OCI-LY7 (cell line): ENCODE measurements at regions not wholly inside any gene's neighbourhood (a gene's known extent, or its start where the extent isn't known, plus 50 kb on each side); places are given as distances from the start of the nearest gene placed in this dataset.

Experiments used
- BruUV-seq: library from RNA; stranded (reverse); fragments of 400-500 nt; replicated peaks from 2 replicates; lab custom pipeline; 2021; lab: Mats Ljungman, UMichigan
- CTCF ChIA-PET: fragments of 300-600 bp; sonication (Branson Sonifier 250); formaldehyde crosslinking; loops from one replicate; lab custom pipeline; 2022; ENCODE audit warnings: antibody characterized with exemption; ENCODE audit not compliant: unreplicated experiment; lab: Charles Lee
- POLR2A ChIA-PET: fragments of 300-600 bp; sonication (Branson Sonifier 250); formaldehyde crosslinking; loops from one replicate; lab custom pipeline; 2022; ENCODE audit warnings: antibody characterized with exemption; lab: Charles Lee
- DNase-seq: peaks from one replicate; pipeline ENCODE4 v3.0.0-alpha.2; 2015; ENCODE audit warnings: low spot score
- H2AFZ ChIP-seq: fragments of 200-600 bp; sonication (generic), shearing (Covaris generic); 2 replicates; pipeline ENCODE4 v1.6.1; 2014; ENCODE audit warnings: mild to moderate bottlenecking, antibody characterized with exemption, low read length, moderate library complexity
- H3K27ac ChIP-seq: fragments of 200-600 bp; sonication (generic); 2 replicates; pipeline ENCODE4 v1.5.1; 2014; ENCODE audit warnings: mixed run types, low read depth, mild to moderate bottlenecking, moderate library complexity, low read length, inconsistent platforms; ENCODE audit not compliant: poor library complexity, severe bottlenecking
- H3K36me3 ChIP-seq: fragments of 200-600 bp; sonication (generic); 2 replicates; pipeline ENCODE4 v1.6.1; 2014; ENCODE audit warnings: mild to moderate bottlenecking, antibody characterized with exemption, low read length, moderate library complexity, mixed read lengths; ENCODE audit not compliant: insufficient read depth
- H3K4me1 ChIP-seq: fragments of 200-600 bp; sonication (generic); 2 replicates; pipeline ENCODE4 v1.5.1; 2014; ENCODE audit warnings: mild to moderate bottlenecking, low read length; ENCODE audit not compliant: insufficient read depth, poor library complexity, severe bottlenecking
- H3K4me2 ChIP-seq: fragments of 200-600 bp; sonication (generic); 2 replicates; pipeline ENCODE4 v1.6.1; 2014; ENCODE audit warnings: mild to moderate bottlenecking, low read length
- H3K4me3 ChIP-seq: fragments of 200-600 bp; sonication (generic); 2 replicates; pipeline ENCODE4 v1.5.1; 2014; ENCODE audit warnings: mild to moderate bottlenecking, low read depth, low read length; ENCODE audit not compliant: poor library complexity, severe bottlenecking
- H3K79me2 ChIP-seq: fragments of 200-600 bp; sonication (generic); 2 replicates; pipeline ENCODE4 v1.6.1; 2016; ENCODE audit warnings: low read depth, mild to moderate bottlenecking, low read length, moderate library complexity, mixed read lengths; ENCODE audit not compliant: insufficient read depth
- H3K9me2 ChIP-seq: fragments of 200-600 bp; sonication (generic); 2 replicates; pipeline ENCODE4 v1.6.1; 2016; ENCODE audit warnings: mild to moderate bottlenecking, low read length, mixed read lengths; ENCODE audit not compliant: insufficient read depth
- H3K9me3 ChIP-seq: fragments of 200-600 bp; sonication (generic); 2 replicates; pipeline ENCODE4 v1.6.1; 2014; ENCODE audit warnings: mild to moderate bottlenecking, mixed run types, low read length, mixed read lengths
- H4K20me1 ChIP-seq: fragments of 200-600 bp; sonication (generic); 2 replicates; pipeline ENCODE4 v1.6.1; 2014; ENCODE audit warnings: mild to moderate bottlenecking, antibody characterized with exemption, low read length, moderate library complexity, mixed read lengths; ENCODE audit not compliant: insufficient read depth
- EZH2phosphoT487 ChIP-seq: fragments of 200-600 bp; sonication (generic); IDR thresholded peaks from 2 replicates; pipeline ENCODE4 v1.6.1; 2018; ENCODE audit warnings: low read depth, borderline replicate concordance, mild to moderate bottlenecking, mixed run types, antibody characterized with exemption, low read length, moderate library complexity, mixed read lengths
- intact Hi-C: fragments of 100-400 bp; cut with micrococcal nuclease; formaldehyde crosslinking; loops from one replicate; pipeline ENCODE4 v1.10.0; 2022; ENCODE audit not compliant: unreplicated experiment
- TF ChIP-seq, protein P1 (sequence below): fragments of 200-600 bp; sonication (generic); conservative IDR thresholded peaks from 2 replicates; pipeline ENCODE4 v1.5.1; 2014; ENCODE audit warnings: mild to moderate bottlenecking, antibody characterized with exemption, low read length, moderate library complexity, mixed read lengths

DNA sequence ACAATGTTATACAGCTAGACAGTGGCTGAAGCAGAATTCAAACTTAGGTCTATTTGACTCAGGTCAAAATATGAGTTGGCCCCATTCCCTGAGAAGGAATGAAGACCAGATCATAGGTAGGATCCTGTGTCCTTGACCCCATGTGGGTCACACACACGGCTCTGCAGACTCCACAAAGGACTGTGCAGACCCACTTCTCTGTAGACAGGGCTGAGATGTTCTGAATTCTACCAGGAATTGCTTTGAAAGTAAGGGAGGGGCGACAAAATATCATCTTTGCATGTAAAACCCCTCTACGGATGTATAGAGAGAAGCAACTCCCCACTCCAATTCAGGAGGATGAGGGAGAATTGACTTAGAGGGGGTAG lies 62.3 kb upstream of the CTIF start:
- no peaks in the 10 kb centered on the region for H3K9me2 ChIP-seq
- H2AFZ ChIP-seq: no peak overlapping the region
- no peaks in the 10 kb centered on the region for H3K36me3 ChIP-seq
- no peaks in the 10 kb centered on the region for H3K79me2 ChIP-seq
- TF ChIP-seq EZH2phosphoT487: no peak
- TF ChIP-seq, protein P1, sequence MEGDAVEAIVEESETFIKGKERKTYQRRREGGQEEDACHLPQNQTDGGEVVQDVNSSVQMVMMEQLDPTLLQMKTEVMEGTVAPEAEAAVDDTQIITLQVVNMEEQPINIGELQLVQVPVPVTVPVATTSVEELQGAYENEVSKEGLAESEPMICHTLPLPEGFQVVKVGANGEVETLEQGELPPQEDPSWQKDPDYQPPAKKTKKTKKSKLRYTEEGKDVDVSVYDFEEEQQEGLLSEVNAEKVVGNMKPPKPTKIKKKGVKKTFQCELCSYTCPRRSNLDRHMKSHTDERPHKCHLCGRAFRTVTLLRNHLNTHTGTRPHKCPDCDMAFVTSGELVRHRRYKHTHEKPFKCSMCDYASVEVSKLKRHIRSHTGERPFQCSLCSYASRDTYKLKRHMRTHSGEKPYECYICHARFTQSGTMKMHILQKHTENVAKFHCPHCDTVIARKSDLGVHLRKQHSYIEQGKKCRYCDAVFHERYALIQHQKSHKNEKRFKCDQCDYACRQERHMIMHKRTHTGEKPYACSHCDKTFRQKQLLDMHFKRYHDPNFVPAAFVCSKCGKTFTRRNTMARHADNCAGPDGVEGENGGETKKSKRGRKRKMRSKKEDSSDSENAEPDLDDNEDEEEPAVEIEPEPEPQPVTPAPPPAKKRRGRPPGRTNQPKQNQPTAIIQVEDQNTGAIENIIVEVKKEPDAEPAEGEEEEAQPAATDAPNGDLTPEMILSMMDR: no peak
- no peaks in the 10 kb centered on the region for H3K9me3 ChIP-seq
- CTCF ChIA-PET: no interaction called here
- intact Hi-C loops: loop anchor here (1.0 to 10.0 kb wide), 2 partner anchors 188 to 278 kb away; no protein-coding TSS in a partner anchor
- POLR2A ChIA-PET: interaction anchor here (0.6 kb wide), 1 partner anchor 174 kb away, joined by 3 read pairs; no protein-coding TSS in a partner anchor
- H4K20me1 ChIP-seq: no peaks in the 10 kb centered on the region
- H3K4me2 ChIP-seq: no peak overlapping the region
- no TSS peak for BruUV-seq
- DNase-seq: no peak
- no peak overlapping the region for H3K27ac ChIP-seq
- H3K4me1 ChIP-seq: no peaks in the 10 kb centered on the region
- H3K4me3 ChIP-seq: no peak overlapping the region

DNA sequence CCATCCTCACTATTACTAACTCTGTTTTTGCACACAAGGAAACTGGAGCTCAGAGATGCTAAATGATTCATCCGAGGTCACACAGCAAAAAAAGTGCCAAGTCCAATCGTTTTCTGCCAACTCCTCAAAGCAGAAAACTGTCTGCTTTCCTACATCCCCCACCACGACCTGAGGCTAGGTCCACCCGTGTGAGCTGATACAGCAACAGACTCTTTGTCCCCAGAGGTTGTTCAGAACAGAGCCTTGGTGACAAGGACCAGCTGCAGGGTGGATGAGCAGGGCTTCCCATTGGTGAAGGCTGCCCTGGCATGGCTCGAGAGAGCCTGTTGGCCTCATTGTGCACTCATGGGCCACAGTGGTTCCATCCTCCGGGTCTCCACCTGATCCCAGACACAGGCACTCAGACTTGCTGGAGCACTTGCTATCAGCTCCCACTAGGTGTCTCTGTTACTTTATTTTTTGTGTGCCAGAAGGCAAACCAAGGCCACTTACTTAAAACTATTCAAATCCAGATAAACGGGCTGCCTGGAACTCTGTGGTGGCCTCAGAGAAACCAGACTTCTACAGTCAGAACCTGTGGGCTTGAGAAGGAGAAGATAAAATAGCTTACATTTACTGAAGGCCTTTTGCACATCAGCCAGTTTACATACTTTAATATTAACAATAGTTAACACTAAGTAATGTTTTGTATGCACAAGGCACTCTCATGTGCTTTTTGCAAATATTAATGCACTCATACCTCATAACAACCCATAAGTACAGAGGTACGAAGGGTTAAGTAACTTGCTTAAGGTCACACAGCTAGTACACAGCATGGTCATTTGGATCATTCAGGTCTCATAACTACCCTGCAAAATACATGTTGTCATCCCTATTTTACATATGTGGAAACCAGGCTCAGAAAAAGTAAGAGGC lies 62.9 kb upstream of the CTIF start:
- ChIA-PET CTCF (interaction anchor here (0.6 kb wide), 1 partner anchor 47 kb away, joined by 3 read pairs; no protein-coding TSS in a partner anchor), POLR2A (interaction anchor here (0.6 kb wide), 1 partner anchor 175 kb away, joined by 3 read pairs; no protein-coding TSS in a partner anchor)
- Histone ChIP-seq H2AFZ (no peak overlapping the region), H4K20me1 (no peaks in the 10 kb centered on the region), H3K27ac (no peak overlapping the region), H3K4me3 (no peak overlapping the region), H3K79me2 (no peaks in the 10 kb centered on the region), H3K36me3 (no peaks in the 10 kb centered on the region), H3K4me2 (no peak overlapping the region), H3K4me1 (no peaks in the 10 kb centered on the region), H3K9me2 (no peaks in the 10 kb centered on the region), H3K9me3 (no peaks in the 10 kb centered on the region)
- TF ChIP-seq EZH2phosphoT487: no peak
- TF ChIP-seq, protein P1: peak; percentile 80
- BruUV-seq: no TSS peak
- intact Hi-C loops: loop anchor here (1.0 to 10.0 kb wide), 2 partner anchors 188 to 279 kb away; no protein-coding TSS in a partner anchor
- DNase-seq: peak; percentile 52
